ENCODE measurements at regions not wholly inside any gene's neighbourhood (a gene's known extent, or its start where the extent isn't known, plus 50 kb on each side); places are given as distances from the start of the nearest gene placed in this dataset.
"Not testable (repeated sequence)": the region's sequence is repeated elsewhere in the genome, so short reads cannot be mapped to it uniquely, and the experiment has no call there.

DNA sequence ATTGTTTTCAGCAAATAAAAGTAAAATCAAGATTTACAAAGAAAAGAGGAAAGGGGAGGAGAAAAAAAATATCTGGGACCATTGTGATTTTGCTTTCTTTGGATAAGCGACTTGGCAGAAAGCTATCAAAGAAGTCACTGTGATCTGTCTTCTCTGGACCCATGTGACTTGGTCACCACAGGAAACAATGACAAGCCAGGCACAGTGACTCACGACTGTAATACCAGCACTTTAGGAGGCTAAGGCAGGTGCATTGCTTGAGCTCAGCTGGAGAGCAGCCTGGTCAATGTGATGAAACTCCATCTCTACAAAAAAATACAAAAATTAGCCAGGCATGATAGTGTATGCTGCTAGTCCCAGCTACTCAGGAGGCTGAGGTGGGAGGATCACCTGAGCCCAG lies 255.4 kb upstream of the NOTCH2NLA start:
- TF ChIP-seq, protein P1, sequence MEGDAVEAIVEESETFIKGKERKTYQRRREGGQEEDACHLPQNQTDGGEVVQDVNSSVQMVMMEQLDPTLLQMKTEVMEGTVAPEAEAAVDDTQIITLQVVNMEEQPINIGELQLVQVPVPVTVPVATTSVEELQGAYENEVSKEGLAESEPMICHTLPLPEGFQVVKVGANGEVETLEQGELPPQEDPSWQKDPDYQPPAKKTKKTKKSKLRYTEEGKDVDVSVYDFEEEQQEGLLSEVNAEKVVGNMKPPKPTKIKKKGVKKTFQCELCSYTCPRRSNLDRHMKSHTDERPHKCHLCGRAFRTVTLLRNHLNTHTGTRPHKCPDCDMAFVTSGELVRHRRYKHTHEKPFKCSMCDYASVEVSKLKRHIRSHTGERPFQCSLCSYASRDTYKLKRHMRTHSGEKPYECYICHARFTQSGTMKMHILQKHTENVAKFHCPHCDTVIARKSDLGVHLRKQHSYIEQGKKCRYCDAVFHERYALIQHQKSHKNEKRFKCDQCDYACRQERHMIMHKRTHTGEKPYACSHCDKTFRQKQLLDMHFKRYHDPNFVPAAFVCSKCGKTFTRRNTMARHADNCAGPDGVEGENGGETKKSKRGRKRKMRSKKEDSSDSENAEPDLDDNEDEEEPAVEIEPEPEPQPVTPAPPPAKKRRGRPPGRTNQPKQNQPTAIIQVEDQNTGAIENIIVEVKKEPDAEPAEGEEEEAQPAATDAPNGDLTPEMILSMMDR (IDR thresholded peaks at IDR 0.05; ENCODE audit: low read length) = not testable (repeated sequence)
- TF ChIP-seq EZH2 (IDR thresholded peaks at IDR 0.05; ENCODE audit: borderline replicate concordance, low read length) = not testable (repeated sequence)
